Activated CD4-positive, alpha-beta T cell treated with anti-CD3 and anti-CD28 coated beads, Interleukin-2, Interleukin-6, amounts not matched to agents 100 ng/mL and 50 ng/mL, durations not matched to agents 16 hours and 8 hours (primary cell): ENCODE measurements at regions not wholly inside any gene's neighbourhood (a gene's known extent, or its start where the extent isn't known, plus 50 kb on each side); places are given as distances from the start of the nearest gene placed in this dataset.
"Not testable (repeated sequence)": the region's sequence is repeated elsewhere in the genome, so short reads cannot be mapped to it uniquely, and the experiment has no call there.

Experiments used
- DNase-seq: peaks from one replicate; pipeline ENCODE4 v3.0.0-alpha.2; 2020

GRCh38 chr7:149600669-149601330 lies 103.2 kb upstream of the ZNF746 start:
- peak; percentile 89 for DNase-seq

DNA sequence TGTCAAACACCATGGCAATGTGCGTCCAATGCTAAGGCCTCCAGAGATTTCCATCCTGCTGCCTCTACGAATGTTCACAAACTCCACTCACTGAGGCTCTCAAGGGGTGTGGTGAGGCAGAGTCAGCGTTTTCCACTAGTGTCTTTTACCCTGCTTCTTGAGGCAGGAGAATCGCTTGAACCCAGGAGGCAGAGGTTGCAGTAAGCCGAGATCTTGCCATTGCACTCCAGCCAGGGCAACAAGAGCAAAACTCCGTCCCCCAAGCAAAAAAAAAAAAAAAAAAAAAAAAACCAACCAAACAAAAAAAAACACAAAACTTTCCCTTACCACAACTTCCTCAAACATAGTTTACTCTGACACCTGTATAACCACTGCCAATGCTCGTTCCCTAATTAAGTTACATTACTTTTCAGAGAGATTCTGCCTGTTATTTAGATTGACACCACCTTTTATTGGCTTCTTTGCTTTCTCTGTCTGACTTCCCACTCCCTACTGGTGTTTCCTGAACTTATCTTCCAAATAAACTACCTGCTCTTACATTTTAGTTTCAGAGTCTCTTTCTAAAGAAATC lies 102.1 kb upstream of the ZNF746 start:
- DNase-seq = peak; percentile 35

- DNase-seq = peak; percentile 66
Observed at GRCh38 chr7:149598721-149599308, 101.2 kb upstream of the ZNF746 start.

- DNase-seq = not testable (repeated sequence)
Observed at GRCh38 chr7:149597789-149598188, 100.2 kb upstream of the ZNF746 start.

GRCh38 chr7:149595541-149595940 lies 97.9 kb upstream of the ZNF746 start:
- no peak for DNase-seq

DNA sequence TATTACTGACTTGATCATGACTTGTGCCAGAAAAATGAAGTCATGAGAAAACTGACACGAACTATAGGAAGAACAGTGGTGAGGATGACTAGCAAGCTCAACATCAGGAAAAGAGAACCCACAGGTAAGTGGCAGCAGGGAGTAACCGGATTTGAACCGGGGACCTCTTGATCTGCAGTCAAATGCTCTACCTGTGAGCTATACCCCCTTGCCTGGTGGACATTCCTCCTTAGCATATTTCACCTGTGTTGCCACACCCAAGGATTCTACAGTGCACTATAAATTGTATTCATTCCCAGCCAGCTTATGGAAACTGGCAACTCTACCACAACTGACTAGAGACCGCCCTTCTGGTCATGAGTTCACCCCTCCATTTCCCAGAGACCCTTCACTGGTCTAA lies 97.5 kb upstream of the ZNF746 start:
- no peak for DNase-seq

DNA sequence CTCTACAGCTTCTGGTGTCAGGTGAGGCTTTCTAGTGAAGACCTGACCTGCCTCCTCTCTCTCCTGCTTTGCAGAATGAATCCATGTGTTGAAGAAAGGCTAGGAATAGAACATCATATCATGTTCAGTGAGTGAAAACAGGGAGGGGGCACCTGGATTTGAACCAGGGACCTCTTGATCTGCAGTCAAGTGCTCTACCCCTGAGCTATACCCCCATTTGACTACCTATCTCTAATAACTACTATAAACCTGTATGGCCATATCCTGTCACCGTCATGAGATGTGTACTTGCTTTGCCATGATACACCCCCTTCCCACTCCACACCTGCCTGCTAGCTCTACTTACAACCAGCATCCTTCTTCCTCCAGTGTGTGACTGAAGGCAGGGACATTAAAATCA lies 91.3 kb upstream of the ZNF746 start:
- DNase-seq = no peak

GRCh38 chr7:149586646-149587645 lies 89.3 kb upstream of the ZNF746 start:
- no peak for DNase-seq

- DNase-seq = no peak
Observed at GRCh38 chr7:149584530-149584929, 86.9 kb upstream of the ZNF746 start.

GRCh38 chr7:149584009-149584408 lies 86.4 kb upstream of the ZNF746 start:
- DNase-seq = no peak

DNA sequence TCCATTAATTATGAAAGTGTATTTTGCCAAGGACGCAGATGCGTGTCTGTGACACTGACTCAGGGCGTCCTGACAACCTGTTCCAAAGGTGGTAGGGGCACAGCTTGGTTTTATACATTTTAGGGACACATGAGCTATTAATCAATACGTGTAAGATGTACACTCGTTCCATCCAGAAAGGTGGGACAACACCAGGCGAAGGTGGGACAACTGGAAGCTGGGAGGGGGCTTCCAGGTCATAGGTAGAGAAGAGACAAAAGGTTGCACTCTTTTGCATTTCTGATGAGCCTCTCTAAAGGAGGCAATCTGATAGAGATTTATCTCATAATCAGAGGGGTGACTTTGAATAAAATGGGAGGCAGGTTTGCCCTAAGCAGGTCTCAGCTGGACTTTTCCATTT lies 82.7 kb upstream of the ZNF746 start:
- no peak for DNase-seq

GRCh38 chr7:149579365-149579764 lies 81.8 kb upstream of the ZNF746 start:
- not testable (repeated sequence) for DNase-seq

DNA sequence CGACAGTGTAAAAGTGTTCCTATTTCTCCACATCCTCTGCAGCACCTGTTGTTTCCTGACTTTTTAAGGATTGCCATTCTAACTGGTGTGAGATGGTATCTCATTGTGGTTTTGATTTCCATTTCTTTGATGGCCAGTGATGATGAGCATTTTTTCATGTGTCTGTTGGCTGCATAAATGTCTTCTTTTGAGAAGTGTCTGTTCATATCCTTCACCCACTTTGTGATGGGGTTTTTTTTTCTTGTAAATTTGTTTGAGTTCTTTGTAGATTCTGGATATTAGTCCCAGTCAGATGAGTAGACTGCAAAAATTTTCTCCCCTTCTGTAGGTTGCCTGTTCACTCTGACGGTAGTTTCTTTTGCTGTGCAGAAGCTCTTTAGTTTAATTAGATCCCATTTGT lies 76.8 kb upstream of the ZNF746 start:
- not testable (repeated sequence) for DNase-seq

DNA sequence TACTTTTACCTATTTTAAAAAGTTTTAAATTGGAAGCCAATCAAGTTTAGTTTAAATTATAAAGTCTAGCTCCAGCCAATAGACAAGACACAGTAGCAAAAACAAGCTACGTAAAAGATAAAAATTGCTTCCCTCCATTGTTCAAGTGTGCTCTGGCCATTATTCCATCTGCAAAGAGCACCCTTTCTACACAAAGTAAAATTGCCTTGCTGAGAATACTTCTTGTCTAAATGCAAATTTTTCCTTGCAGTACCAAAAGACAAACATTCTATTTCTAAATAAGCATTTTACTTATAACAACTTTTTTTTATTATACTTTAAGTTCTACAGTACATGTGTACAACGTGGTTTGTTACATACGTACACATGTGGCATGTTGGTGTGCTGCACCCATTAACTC lies 75.9 kb upstream of the ZNF746 start:
- DNase-seq = no peak

- not testable (repeated sequence) for DNase-seq
Observed at GRCh38 chr7:149572920-149573319, 75.3 kb upstream of the ZNF746 start.

DNA sequence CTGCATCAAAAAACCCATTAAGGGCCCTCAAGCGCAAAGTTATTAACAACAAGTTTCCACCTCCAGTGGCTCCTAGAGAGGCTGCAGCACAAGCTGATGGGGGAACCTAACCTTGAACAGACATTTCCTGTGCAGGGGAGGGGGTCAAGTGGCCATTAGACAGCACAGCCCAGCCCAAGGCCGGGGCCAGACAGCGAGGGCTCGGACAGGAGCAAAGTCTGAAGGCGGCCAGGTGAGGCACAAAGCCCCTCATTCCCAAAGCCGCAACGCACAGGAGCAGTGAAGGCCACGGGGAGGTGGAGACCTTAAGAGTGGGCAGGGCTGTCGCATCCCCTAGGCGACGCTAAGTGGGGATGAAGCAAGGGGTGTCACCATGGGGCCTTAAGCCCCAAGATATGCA lies 73.2 kb upstream of the ZNF746 start:
- DNase-seq = no peak

DNA sequence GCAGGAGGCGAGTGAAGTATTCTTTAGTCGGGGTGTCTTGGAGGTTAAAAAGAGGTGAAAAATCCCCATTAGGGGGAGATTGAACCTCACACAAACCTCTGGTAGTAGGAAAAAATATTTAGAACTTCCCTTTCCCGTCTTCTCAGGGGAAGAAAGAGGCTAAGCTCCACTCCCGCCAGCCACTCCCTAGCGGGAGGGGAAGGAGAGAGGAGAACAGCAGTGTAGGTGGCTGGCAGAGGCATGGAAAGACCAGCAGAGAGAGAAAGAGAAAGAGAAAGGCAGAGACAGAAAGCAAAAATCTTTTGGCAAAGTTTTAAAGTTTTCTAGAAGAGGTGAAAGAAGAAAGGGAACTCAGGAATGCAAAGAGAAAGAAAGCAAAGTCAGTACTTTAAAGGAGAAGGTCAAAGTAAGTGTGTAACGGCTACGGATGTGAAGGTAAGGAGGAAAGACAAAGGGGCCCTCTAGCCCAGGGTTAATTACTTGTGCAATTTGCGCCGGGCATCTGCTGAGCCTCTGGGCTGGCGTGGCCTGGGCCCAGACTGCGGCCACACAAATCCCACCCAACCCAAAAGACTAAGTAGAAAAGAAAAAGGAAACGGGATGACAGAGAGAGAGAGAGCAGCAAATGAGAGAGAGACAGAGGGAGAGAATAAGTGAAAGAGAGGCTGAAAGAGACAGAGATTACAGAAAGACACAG lies 72.3 kb upstream of the ZNF746 start:
- no peak for DNase-seq

DNA sequence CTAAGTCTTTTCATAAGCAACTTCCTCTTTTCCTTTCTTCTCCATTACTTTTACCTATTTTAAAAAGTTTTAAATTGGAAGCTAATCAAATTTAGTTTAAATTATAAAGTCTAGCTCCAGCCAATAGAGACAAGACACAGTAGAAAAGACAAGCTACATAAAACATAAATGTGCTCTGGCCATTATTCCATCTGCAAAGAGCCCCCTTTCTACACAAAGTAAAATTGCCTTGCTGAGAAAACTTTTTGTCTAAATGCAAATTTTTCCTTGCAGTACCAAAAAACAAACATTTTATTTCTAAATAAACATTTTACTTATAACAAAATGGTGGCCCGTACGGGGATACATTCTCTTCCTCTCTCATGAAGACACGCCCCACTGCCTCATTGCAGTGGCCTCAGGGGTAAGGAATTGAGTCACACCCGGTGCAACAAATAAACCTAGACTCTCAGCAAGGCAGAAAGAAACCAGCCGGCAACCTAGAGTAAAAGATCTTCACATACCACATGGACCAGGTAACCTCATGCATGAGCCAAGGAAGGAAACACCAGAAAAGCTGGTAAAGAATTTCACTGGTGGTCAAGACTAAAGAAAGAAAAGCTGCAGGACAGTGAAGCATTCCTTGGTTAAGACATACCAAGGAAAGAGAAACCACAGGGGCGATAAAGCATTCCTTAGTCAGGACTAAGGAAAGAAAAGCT lies 71.6 kb upstream of the ZNF746 start:
- no peak for DNase-seq

- DNase-seq = no peak
Observed at GRCh38 chr7:149568218-149568617, 70.6 kb upstream of the ZNF746 start.

GRCh38 chr7:149566103-149566502 lies 68.5 kb upstream of the ZNF746 start:
- DNase-seq = no peak

GRCh38 chr7:149565096-149565382 lies 67.4 kb upstream of the ZNF746 start:
- no peak for DNase-seq
